ENCODE measurements at regions not wholly inside any gene's neighbourhood (a gene's known extent, or its start where the extent isn't known, plus 50 kb on each side); places are given as distances from the start of the nearest gene placed in this dataset.

DNA sequence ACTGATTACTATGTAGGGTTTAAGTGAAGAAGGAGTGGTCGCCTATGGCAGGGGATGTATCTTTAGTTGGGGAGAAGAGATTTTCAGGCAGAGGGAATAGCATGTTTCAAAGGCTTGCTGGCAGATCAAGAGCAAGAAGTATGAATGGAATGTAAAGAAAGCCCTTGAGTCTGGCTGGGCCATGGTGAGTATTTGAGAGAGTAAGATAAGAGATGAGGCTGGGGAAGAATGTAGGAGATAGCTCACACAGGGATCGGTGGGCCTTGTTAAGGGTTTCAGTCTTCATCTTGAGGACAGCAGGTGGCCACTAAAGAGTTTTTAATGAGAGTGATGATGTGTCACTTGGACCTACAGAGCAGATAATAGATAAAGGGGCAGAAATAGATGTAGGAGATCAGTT is 319.1 kb upstream of the RPS6KA3 start:
- no peak for TF ChIP-seq POLR2A (IDR thresholded peaks at IDR 0.05)
- TF ChIP-seq, protein P1, sequence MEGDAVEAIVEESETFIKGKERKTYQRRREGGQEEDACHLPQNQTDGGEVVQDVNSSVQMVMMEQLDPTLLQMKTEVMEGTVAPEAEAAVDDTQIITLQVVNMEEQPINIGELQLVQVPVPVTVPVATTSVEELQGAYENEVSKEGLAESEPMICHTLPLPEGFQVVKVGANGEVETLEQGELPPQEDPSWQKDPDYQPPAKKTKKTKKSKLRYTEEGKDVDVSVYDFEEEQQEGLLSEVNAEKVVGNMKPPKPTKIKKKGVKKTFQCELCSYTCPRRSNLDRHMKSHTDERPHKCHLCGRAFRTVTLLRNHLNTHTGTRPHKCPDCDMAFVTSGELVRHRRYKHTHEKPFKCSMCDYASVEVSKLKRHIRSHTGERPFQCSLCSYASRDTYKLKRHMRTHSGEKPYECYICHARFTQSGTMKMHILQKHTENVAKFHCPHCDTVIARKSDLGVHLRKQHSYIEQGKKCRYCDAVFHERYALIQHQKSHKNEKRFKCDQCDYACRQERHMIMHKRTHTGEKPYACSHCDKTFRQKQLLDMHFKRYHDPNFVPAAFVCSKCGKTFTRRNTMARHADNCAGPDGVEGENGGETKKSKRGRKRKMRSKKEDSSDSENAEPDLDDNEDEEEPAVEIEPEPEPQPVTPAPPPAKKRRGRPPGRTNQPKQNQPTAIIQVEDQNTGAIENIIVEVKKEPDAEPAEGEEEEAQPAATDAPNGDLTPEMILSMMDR (IDR thresholded peaks at IDR 0.05 in 8 of 11, conservative IDR thresholded peaks at IDR 0.05 in 3 of 11), result no peak

Data from spleen (tissue), 7 donors.